G401.6 (cell line): ENCODE measurements at regions not wholly inside any gene's neighbourhood (a gene's known extent, or its start where the extent isn't known, plus 50 kb on each side); places are given as distances from the start of the nearest gene placed in this dataset.

Experiments used
- FAIRE-seq: peaks from 2 replicates; lab custom pipeline; 2012; peaks lifted over from hg19 to GRCh38; lab: Jason Lieb, UNC

- no peak for FAIRE-seq
Observed at GRCh38 chr14:80146941-80147340, 64.4 kb downstream of the DIO2 start.

- no peak for FAIRE-seq
Observed at GRCh38 chr14:80136358-80136757, 74.9 kb downstream of the DIO2 start.

DNA sequence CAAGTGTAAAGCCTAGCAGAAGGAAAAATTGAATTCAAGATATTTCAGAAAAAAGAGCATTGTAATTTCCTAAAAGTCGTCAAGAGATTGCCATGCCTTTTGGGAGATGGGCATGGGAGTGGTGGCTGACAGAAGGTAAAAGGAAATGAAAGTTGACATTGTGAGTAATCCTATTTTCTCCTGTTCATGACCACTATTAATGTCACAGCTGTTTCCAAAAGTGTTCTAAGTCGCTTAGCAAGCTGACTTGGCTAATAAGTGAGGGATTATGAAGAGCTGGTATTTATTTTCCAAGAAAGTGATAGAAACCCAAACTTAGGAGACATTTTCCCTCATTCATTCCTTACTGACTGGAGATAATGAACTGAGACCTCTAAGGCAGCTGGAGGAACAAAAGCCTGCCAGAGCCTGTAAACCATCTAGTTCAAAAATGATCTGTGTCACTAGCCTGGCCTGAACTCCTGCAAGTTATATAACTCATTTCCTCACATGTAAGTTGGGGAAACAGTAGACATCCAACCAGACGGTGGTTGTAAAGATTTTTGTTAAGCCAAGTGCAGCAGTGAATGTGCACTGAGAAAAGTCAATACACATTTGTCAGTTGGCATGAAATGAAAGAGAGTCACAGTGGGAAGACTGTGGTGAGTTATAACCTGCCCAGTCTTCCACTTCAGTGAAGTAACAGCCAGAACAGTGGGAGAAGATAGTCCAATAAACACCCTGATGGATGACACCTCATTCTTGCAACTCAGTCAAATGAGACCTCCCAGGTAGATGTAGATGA, 75.8 kb downstream of the DIO2 start:
- no peak for FAIRE-seq

DNA sequence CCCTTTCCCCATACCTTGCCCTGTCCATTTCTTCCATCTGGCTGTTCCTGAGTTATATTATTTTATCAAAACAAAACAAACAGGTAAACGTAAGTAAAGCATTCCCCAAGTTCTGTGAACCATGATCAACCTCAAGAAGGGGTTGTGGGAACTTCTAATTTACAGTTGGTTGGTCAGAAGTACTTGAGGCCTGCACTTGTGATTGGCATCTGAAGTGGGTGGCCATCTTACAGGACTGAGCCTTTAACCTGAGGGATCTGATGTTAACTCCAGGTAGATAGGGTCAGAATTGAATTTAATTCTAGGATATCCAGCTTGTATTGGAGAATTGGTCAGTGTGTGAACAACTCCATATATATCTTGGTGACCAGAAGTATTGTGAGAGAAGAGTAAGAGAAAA, 77.0 kb downstream of the DIO2 start:
- no peak for FAIRE-seq

GRCh38 chr14:80133457-80133856, 77.8 kb downstream of the DIO2 start:
- no peak for FAIRE-seq

DNA sequence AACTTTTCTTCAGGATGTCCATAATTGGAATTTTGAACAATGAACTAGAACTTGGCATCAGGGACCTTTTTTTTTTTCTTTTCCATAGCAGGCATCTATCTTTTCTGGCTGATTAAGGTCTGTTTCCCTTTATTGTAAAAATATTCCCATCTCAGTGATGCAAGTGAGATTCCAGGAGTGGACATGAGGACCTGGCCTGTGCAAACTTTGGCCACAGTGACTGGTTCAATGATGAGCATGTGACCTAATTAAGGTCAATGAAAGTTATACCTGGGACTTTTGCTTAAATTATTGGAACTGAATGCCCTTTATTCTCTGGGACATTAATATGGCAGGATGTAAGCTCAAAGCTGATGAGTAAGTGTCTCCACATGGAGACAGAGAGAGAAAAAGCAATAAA, 83.8 kb downstream of the DIO2 start:
- FAIRE-seq: no peak

DNA sequence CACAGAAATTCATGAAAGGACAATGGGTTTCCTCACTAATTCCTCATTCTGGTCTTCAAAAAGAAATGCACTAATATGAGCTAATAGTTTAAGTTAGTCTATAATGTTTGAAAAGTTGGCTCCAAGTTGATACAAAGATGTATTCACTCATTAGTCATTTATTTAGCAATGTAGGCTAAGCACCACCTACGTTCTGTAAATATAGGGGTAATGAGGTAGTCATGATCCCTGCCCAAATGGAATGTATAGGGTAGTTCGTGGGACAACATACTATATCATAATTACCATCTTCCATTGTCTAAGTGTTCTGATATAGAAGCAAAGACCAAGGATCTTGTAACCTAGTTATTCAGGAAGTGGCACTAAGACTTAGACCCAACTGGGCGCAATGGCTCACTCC, 86.5 kb downstream of the DIO2 start:
- no peak for FAIRE-seq

DNA sequence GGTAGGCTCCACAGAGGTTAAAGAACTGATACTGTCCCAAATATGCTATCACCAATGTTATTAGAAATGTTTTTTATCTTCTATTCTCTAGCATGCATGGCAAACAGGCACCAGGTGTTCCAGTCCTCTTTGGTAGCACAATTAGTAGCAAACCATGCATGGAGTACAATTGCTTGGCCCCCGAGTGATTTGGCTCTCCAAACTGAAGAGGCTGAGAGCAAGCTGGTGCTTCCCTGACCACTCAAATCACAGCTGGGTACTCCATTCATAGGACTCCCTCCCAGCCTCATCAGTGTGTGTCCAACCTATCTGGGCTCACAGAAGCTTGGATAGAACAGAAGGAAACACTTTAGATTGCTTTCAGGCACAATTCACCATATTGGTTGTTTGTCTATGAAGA, 93.4 kb downstream of the DIO2 start:
- FAIRE-seq: no peak

GRCh38 chr14:80116157-80116556, 95.1 kb downstream of the DIO2 start:
- no peak for FAIRE-seq

- FAIRE-seq: no peak
Observed at GRCh38 chr14:80110721-80111120, 100.6 kb downstream of the DIO2 start.

GRCh38 chr14:80109055-80109454, 102.2 kb downstream of the DIO2 start:
- no peak for FAIRE-seq

- no peak for FAIRE-seq
Observed at GRCh38 chr14:80108430-80108829, 102.9 kb downstream of the DIO2 start.

DNA sequence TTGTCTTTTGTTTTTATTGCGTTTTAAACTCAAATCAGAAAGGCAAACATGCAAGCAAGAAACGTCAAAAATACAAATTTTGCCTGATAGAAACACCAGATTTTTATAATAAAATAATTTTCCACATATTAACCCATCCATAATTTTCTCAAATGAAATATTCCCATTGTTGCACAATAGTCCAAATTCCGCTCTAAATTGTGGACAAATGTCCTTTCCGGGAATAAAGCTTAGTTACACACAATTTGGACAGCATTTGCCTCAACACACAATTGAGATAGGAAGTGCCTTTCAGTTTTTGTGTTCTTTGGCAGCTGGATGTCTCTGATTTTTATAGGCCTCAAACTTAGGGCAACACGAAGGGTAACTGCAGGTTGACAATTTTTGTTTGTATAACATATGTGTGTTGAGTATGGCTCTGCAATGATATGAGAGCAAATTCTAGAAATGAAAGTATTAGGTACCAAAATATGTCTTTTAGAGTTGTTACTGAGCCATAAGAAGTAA, 105.8 kb downstream of the DIO2 start:
- FAIRE-seq: no peak

DNA sequence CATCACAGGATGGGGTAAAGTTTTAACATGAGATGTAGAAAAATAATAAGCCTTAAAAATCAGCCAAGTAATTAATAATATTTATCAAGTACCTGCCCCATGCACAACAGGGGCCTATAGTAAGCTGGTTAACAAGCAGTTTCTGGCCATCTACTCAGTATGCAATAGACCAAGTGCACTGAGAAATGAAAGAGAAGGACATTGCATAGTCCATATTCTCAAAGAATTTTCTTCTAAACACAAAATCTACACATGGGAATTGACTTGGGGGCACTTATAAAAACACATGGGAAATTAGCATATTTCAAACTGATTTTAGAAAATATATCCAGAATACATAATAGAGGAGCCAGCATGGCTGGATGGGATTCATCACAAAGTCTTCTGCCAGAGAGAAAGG, 109.5 kb downstream of the DIO2 start:
- FAIRE-seq: no peak

- no peak for FAIRE-seq
Observed at GRCh38 chr14:80100681-80101080, 110.6 kb downstream of the DIO2 start.

DNA sequence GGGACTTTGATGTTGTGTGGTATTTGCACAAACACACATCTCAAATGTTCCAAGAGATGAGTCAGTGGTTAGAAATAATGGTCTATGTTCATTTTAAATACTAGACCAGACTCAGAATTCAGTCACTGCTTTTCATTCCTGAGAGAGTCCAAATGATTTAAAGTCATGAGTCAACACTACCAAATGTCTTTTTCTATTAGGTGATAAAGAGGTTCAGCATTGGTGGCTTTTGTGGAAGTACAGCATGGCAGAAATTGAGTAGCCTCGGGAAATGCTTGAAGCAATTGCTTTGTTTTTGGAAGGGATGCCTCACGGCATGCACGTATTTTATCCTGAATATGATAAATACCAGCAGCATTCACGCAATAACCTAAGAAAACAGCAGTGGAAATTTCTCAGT, 115.7 kb downstream of the DIO2 start:
- FAIRE-seq: no peak

GRCh38 chr14:80087411-80087810, 123.9 kb downstream of the DIO2 start:
- no peak for FAIRE-seq

DNA sequence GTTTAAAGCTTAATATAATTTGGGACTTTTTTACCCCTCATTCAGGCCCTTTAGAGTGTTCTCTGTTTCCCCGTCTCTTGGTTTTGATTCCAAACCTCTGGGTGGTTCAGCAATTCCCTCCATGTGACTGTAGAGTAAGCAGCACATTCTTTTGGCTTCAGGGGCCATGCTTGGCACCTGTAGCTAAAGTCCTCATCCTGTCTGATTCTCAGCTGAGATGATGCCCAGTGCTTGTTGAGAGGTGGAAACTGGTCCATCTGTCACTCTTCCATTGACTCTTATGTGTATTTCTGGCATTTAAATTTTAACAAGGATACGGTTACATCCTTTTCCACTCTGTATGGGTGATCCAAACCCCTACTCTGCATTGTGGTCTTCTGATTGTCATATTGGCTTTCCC, 127.1 kb downstream of the DIO2 start:
- FAIRE-seq: no peak

- FAIRE-seq: no peak
Observed at GRCh38 chr14:80080601-80081000, 130.7 kb downstream of the DIO2 start.

DNA sequence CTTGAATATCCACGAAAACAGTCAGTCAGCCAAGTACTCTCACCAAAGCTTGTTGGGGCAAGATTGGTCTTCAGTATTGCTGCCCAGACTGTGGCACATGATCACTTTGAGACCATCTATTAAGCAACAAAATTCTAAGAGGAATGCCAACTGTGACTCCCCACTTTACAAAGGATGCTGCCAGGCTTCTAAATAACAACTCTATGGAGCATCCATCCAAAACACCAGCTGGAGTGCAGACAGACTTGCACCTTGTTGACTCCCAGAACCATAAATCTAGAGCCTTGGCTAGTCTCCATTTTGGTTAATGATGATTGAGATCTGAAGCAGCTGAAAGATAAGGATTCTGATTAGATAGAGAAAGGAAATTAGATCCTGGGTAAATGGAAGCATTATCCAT, 132.8 kb downstream of the DIO2 start:
- no peak for FAIRE-seq

DNA sequence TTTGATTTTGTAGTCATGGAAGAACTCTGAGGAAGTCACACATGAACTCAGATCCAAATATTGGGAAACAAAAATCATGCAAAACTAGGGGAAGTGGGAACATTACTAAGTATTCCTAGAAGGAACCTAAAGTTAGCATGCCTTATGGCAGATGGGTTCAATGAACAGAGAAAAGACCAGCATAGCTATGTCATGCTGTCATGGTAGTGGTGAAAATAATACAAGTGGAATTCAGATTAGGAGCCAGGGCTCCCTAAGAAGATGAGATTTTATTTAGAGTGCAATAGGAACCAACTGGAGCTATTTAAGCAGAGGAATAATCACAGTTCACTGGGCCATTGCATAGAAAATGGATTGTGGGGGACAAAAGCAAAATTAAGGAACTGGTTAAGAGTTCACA, 134.0 kb downstream of the DIO2 start:
- FAIRE-seq: no peak

- FAIRE-seq: no peak
Observed at GRCh38 chr14:80074900-80075574, 136.3 kb downstream of the DIO2 start.

DNA sequence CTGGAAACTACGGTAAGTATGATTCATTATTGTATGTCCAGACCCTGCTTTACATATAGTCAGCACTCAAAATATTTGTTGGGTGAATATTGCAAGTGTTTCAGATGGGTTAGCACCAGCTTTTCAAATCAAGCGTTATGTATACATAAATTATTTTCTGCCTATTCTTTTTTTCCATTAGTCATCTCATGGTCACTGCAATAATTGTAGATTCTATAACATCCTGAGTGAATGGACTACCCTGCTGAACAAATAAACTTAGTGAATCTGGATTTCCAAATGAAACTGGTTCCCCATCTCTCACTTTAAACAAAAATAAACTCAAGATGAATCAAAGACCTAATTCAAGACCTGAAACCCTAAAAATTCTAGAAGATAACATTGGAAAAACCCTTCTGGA, 152.3 kb downstream of the DIO2 start:
- FAIRE-seq: no peak

GRCh38 chr14:80056497-80056801, 154.9 kb downstream of the DIO2 start:
- no peak for FAIRE-seq
